Tibial artery (tissue), 4 donors: ENCODE measurements at regions not wholly inside any gene's neighbourhood (a gene's known extent, or its start where the extent isn't known, plus 50 kb on each side); places are given as distances from the start of the nearest gene placed in this dataset.

Experiments used
- DNase-seq, 2 donors: peaks; one replicate each; pipeline ENCODE4 v3.0.0-alpha.2; 2019
- H3K27ac ChIP-seq, 2 donors: fragments of 200-600 bp; sonication (generic) in 1 of 2; 1 replicate in 1 of 2; 2 replicates in 1 of 2; pipeline ENCODE4 v1.5.1; 2018 to 2019; ENCODE audit warnings: mild to moderate bottlenecking in 1 of 2
- H3K27me3 ChIP-seq, 2 donors: fragments of 200-600 bp; sonication (generic) in 1 of 2; one replicate each; pipeline versions ENCODE4 v1.5.1 to v1.6.0; 2016 to 2019
- H3K36me3 ChIP-seq, 3 donors: fragments of 200-600 bp; sonication (generic) in 2 of 3; one replicate each; pipeline ENCODE4 v1.5.1; 2016 to 2019; ENCODE audit warnings: mild to moderate bottlenecking in 2 of 3
- H3K4me1 ChIP-seq, 4 donors: fragments of 200-600 bp; sonication (generic) in 2 of 4; 1 replicate in 3 of 4; 2 replicates in 1 of 4; pipeline ENCODE4 v1.5.1; 2016 to 2019
- H3K4me3 ChIP-seq, 2 donors: fragments of 200-600 bp; sonication (generic) in 1 of 2; 1 replicate in 1 of 2; 2 replicates in 1 of 2; pipeline ENCODE4 v1.5.1; 2018 to 2019; ENCODE audit warnings: mild to moderate bottlenecking in 2 of 2
- H3K9me3 ChIP-seq, 3 donors: fragments of 200-600 bp; sonication (generic) in 1 of 3; one replicate each; pipeline ENCODE4 v1.5.1; 2016 to 2019
- intact Hi-C: fragments of 100-400 bp; cut with DNase I; formaldehyde crosslinking; loops from one replicate; pipeline ENCODE4 v1.15.0; 2023; ENCODE audit warnings: low total_unique reads
- TF ChIP-seq, protein P1 (sequence below), 2 experiments: fragments of 200-600 bp in 1 of 2; fragments of 450-650 bp in 1 of 2; IDR thresholded peaks; one replicate each; pipeline ENCODE4 v1.5.1; 2017 to 2019; ENCODE audit warnings: antibody characterized with exemption in 2 of 2, mild to moderate bottlenecking in 1 of 2, moderate library complexity in 1 of 2

DNA sequence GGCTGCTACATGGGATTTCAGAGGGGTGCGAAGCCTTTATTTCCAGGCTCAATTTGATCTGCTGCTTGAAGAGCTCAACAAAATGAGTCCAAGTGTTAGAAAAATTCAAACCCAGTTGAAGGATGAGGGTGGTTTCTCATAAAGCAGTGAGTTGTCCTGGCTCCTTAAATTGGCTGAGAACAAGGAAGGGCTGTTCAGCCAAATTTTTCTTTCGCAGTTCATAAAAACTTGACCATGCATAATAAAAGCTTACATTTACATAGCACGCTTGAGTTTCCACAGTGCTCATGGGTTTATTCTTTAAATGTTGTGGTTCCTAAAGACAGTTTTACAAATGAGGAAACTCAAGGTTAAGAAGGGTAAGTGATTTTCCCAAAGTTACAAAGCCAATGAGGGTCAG lies 174.4 kb upstream of the FOXA2 start:
- Histone ChIP-seq H3K27me3 (no peaks in the 10 kb centered on the region), H3K4me1 (peaks cover 6 to 66% (median 30%) of the 10 kb centered on the region in 4 donors), H3K27ac (peak overlapping the region; percentile 30 to 75), H3K4me3 (no peak overlapping the region), H3K9me3 (no peaks in the 10 kb centered on the region), H3K36me3 (no peaks in the 10 kb centered on the region)
- DNase-seq: no peak
- intact Hi-C loops: no loop called here
- TF ChIP-seq, protein P1, sequence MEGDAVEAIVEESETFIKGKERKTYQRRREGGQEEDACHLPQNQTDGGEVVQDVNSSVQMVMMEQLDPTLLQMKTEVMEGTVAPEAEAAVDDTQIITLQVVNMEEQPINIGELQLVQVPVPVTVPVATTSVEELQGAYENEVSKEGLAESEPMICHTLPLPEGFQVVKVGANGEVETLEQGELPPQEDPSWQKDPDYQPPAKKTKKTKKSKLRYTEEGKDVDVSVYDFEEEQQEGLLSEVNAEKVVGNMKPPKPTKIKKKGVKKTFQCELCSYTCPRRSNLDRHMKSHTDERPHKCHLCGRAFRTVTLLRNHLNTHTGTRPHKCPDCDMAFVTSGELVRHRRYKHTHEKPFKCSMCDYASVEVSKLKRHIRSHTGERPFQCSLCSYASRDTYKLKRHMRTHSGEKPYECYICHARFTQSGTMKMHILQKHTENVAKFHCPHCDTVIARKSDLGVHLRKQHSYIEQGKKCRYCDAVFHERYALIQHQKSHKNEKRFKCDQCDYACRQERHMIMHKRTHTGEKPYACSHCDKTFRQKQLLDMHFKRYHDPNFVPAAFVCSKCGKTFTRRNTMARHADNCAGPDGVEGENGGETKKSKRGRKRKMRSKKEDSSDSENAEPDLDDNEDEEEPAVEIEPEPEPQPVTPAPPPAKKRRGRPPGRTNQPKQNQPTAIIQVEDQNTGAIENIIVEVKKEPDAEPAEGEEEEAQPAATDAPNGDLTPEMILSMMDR (IDR thresholded peaks at IDR 0.05): no peak

DNA sequence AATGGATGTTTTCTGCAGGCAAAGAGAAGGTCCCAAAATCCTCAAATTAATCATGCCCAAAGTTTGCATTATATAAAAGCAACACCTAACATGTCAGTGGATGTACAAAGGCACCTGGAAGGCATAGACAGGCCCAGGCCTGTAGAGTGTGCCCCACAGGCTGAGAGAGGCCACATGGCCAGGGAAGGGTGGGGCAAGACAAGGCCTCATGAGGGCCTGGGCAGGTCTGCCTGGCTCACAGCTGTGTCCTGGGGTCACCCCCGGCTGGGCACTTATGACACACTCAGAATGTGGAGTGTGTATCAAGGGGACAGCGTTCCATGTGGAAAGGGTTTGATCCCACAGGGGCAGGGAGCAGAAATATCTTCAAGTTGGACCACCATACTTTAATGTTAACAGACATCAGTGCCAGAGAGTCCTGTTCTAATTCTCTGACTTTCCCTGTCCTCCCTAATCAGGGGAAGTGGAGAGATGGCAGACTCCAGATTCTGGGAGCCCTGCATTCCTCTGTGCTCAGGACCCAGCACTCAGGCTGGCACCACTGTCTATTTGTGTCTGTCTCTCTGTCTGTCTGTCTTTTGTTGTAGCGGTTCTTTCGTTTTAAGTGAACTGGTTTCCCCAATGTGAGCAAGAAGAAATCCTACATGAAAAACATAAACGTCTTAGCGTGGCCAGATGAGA lies 178.3 kb upstream of the FOXA2 start:
- TF ChIP-seq, protein P1 (IDR thresholded peaks at IDR 0.05): no peak
- intact Hi-C loops: no loop called here

DNA sequence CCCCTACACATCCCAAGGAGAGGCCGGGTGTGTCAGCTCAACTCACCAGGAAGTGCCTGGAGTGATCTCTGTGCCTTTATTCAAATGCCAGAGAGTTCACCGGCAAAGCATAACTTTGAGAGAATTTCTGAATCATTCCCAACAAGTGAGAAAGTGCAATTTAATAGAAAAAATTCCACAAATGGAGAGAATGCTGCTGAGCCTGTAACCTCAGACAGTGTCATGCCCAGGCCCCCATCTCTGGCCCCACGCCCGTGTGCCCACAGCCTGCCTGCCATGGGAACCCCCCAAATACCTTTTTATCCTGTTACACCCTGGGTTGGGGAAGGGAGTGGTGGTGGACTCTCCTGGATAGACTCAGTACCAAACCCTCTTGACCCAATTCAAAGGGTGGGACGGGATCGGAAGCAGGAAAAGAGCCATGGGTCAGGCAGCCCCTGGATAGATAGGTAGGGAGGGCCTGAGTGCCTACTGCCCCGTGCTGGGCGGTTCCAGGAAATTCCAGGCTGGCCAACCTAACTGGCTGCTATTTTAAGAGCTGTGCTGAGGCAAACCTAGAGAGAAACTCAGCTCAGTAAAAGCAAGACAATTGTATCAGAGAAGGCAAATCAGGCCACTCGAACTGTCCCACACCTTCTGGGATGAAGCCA lies 179.0 kb upstream of the FOXA2 start:
- Histone ChIP-seq H3K27me3 (no peaks in the 10 kb centered on the region), H3K4me3 (peak overlapping the region; percentile 31 to 42), H3K9me3 (no peaks in the 10 kb centered on the region), H3K36me3 (no peaks in the 10 kb centered on the region), H3K4me1 (peaks cover 6 to 67% (median 42%) of the 10 kb centered on the region in 4 donors), H3K27ac (peak overlapping the region; percentile 89 to 91)
- DNase-seq: peak; percentile 39 to 89
- TF ChIP-seq, protein P1 (IDR thresholded peaks at IDR 0.05): no peak
- intact Hi-C loops: no loop called here

More for the DNA sequence above, 178.3 kb upstream of the FOXA2 start:
- H3K27ac ChIP-seq: peak overlapping the region; percentile 89 to 91
- no peak for DNase-seq
- no peaks in the 10 kb centered on the region for H3K27me3 ChIP-seq
- peak overlapping the region; percentile 31 to 42 for H3K4me3 ChIP-seq
- no peaks in the 10 kb centered on the region for H3K9me3 ChIP-seq
- H3K36me3 ChIP-seq: no peaks in the 10 kb centered on the region
- H3K4me1 ChIP-seq: peaks cover 6 to 67% (median 42%) of the 10 kb centered on the region in 4 donors

DNA sequence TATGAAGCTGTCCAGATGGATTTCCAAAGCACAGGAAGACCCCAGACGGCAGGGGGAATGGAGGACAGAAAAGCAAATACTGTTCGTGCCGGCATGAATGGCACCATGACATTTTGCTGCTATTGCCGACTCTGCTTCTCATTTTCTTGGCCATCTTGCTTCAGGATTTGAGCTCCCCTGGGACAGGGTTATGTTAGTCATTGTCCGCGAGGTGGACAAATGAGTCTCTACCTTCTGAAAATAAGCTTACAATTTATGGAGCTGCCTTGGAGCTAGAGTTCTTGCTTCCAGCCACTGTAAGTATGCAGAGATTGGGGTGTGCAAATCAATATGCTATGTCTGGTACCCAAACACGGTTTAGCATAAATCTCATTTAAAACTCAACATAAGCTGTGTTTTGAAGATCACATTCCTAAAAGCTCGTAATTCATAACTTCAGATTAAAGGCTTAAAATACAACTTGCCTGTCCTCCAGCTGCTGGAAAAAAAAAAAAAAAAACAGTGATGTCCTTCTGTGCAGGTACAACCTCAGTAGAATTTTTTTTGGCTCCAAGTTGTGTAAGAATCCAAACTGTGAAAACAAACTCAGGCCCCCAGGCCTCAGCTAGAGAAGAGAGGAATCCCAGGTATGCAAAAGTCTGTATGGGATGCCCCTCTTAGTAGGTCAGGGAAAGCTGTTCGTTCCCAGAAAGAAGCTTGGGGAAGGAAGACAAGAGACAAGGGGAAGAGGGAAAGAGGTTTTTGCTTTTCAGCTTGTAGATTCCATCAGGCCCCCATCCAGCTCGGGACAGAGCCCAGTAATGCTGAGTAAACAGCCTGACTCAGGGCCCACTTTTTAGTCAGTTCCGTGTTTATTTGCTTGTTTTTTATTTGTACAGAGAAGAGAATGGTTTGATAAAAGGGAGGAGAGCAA lies 184.2 kb upstream of the FOXA2 start:
- TF ChIP-seq, protein P1 (IDR thresholded peaks at IDR 0.05): no peak
- intact Hi-C loops: no loop called here
- no peak for DNase-seq

DNA sequence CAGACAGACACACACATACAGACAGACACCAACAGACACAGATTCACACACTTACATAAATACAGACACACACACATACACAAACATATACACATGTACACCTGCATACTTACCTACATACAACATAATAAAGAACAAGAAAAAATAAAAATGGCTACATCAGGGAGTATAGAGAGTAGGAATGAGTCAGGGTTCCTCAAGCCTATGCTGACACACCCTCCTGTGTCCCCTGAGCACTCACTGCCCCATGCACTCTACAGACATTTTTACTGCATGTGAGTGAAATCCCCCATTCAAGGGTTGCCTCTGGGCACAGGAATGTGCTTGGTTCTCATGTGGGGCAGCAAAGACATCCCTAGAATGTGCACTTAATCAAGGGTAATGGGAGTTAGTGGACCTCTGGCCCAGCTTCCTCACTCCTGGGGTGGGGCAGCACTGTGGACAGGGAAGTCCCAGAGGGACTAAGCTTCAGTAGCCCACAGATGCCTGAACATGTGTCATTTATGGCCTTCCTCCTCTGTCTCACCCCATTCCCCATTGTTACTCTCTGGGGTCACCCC lies 185.9 kb upstream of the FOXA2 start:
- no peak for DNase-seq
- Histone ChIP-seq H3K27ac (no peak overlapping the region), H3K36me3 (no peaks in the 10 kb centered on the region), H3K4me3 (no peak overlapping the region), H3K4me1 (peaks cover 0 to 22% (median 9%) of the 10 kb centered on the region in 4 donors), H3K27me3 (no peaks in the 10 kb centered on the region), H3K9me3 (no peaks in the 10 kb centered on the region)
- TF ChIP-seq, protein P1 (IDR thresholded peaks at IDR 0.05): no peak
- intact Hi-C loops: no loop called here

More for the DNA sequence above, 184.2 kb upstream of the FOXA2 start:
- Histone ChIP-seq H3K9me3 (no peaks in the 10 kb centered on the region), H3K27ac (peak overlapping the region in 1 of 2 donors; percentile 1), H3K4me3 (no peak overlapping the region), H3K4me1 (peaks cover 0 to 40% (median 26%) of the 10 kb centered on the region in 4 donors), H3K36me3 (no peaks in the 10 kb centered on the region), H3K27me3 (no peaks in the 10 kb centered on the region)
